HG02943 (cell line): ENCODE measurements at regions not wholly inside any gene's neighbourhood (a gene's known extent, or its start where the extent isn't known, plus 50 kb on each side); places are given as distances from the start of the nearest gene placed in this dataset.

Experiments used
- ATAC-seq: cut with Tn5 transposase; IDR thresholded peaks from one replicate; pipeline ENCODE4 v1.9.1; 2021; ENCODE audit warnings: mild to moderate bottlenecking, low read depth, moderate library complexity; ENCODE audit not compliant: unreplicated experiment

DNA sequence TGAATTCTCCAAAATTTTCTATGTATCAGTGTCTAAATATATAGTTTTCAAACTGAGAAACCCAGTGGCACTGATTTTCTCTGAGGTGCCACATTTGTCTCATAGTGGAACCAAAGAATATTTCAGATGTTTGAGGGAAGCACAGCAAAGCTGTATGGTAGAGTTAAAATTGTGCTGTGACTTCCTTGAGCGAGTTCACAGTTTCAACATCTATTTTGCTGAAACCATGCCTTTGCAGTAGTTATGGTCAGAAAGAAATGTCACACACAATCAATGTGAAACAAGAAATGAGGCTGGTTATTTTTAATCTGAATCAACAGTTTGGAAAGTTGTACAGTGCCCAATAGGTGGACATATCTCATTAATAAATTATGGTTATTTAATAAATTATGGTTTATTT lies 394.0 kb upstream of the SPTLC3 start:
- ATAC-seq: no peak

DNA sequence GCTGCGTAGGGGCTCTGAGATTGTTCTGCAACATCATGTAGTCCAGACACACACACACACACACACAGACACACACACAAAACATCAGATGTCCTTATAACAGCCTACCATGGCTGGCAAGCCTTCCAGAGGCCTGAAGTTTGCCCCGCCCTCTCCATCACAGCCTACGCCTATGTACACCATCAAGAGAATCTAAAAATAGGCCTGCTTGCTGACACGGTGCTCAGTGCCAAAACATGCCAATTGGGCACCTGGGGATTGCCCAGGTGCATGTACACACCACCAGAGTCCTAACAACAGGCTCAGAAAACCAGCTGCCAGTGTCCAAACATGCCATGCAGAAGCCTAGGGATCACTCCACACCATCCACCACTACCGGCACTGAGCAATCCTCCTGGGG lies 391.7 kb upstream of the SPTLC3 start:
- ATAC-seq: no peak

- ATAC-seq: no peak
These were observed 384.9 kb upstream of the SPTLC3 start for GRCh38 chr20:12623870-12624269.

GRCh38 chr20:12627485-12627884 lies 381.3 kb upstream of the SPTLC3 start:
- no peak for ATAC-seq

- no peak for ATAC-seq
These were observed 370.0 kb upstream of the SPTLC3 start for GRCh38 chr20:12638633-12639312.

DNA sequence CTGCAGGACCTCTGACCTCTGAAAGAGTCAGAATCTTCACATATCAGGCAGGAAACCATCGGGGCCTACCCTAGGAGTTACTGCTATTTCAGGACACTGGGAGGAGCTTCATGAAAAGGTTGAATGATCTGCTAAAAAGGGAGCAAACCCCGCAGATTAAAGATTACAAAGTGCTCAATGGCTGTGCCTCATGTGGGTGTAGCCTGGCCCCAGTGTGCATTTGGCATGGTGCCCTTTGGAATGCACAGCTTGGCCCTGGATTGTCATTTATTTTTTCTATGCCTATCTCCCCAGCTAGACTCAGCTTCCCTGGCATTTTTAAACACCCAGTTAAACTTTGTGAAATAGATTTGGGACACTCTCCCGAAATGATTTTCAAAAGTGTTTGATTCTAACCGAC lies 368.5 kb upstream of the SPTLC3 start:
- ATAC-seq: no peak

GRCh38 chr20:12641619-12642018 lies 367.2 kb upstream of the SPTLC3 start:
- no peak for ATAC-seq

DNA sequence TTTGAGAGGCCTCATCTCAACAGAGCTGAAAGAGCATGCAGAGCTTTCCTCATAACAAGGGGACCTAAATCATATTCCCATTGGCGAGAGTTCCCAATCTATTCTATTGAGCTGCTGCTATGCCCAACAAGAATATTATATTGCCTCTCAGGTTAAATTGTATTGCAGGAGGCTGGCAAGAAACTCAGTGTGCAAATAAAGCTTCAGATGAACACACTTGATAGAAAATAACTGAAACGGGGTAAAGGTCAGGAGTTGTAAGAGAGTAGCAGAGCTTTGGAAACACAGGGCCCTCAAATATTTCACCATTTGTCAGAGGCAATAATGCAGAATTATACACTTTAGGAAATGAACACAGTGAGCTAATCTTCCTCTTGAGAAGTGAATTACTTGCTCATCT lies 364.3 kb upstream of the SPTLC3 start:
- no peak for ATAC-seq

DNA sequence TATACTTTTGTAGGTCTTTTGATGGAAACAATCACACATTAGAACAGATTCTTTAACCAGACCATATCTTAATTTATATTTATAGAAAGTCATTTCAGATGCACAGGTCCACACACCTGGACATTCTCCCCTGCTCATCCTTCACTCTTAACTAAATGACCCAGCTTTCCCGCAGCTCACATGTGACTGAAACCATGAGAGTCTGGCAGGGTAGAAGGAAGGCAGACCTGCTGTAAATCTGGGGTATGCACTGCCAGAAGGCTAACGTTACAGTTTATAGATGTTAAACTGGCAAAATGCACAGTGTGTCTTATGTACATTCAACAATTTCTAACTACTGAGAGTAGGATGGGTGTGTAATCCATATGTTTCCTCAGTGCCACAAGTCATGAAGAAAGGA lies 359.5 kb upstream of the SPTLC3 start:
- ATAC-seq: no peak

GRCh38 chr20:12653642-12654041 lies 355.1 kb upstream of the SPTLC3 start:
- ATAC-seq: no peak

- no peak for ATAC-seq
These were observed 348.8 kb upstream of the SPTLC3 start for GRCh38 chr20:12659942-12660341.

DNA sequence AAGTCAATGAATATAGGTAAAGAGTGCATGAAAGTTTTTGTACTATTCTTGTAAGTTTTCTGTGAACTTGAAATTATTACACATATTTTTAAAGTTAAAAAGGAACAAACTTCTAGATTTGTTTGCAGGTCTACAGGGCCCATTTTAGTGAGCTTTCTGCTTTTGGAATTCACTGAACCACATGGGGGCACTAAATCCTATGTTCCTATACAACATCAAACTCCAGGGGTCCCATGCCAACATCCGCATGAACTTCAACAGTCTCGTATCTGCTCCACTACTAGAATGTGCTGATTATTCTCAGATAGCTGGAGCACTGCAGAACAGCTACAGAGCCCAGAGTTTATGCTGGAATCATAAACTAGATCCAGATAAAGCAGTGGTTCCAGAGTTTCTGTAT lies 347.9 kb upstream of the SPTLC3 start:
- no peak for ATAC-seq

DNA sequence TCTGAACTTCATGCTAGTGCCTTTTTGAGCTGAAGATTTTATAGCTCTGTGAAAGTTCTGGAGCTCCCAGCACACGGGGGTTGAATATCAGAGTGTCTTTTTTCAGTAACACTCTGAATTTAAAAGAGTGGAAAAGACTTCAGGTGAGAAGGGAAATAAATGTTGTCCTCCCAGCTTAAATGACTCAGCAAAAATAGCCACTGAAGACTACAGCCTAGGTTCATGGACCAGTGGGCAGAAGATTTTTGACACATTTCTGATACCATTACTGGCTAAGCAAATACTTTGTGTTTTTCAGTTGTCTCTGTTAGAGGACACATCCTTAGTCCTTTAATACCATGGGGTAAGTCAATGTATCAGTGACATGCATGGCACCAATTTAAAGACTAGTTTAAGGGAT lies 338.5 kb upstream of the SPTLC3 start:
- no peak for ATAC-seq

DNA sequence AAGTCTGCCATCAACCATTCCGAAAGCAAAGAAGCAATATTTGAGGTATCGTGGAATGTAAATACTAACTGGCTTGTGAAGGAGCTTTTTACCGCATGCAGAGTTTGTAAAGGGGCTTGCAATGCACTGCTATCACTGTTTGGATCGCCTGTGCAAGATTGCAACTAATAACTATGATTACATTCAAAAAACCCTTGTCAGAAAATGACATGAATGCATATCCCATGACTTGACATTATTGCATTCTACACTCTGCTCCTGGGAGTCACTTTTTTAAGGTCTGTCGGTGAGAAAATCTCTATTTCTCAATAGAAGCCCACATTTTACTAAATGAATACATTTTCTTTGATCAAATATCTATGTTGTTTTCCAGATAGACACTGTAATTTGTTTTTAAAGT lies 335.4 kb upstream of the SPTLC3 start:
- no peak for ATAC-seq

GRCh38 chr20:12677925-12678324 lies 330.8 kb upstream of the SPTLC3 start:
- no peak for ATAC-seq

DNA sequence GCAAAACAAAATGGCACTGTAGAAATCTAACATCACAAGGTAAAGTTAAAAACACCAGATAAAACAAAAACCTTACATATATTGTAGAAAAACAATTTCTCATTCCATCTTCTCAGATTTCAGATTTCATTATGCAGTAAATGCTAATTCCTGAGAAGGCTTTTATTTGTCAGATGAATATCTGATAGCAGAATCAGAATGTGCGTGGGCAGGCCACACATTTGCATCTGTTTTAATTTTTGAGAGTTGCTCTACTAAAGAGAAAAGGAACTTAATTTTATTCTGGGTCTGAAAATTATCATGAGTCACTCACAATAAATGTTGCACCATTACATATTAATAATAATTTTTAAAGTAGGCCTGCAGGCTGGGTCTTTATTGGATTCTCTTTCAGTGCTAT lies 329.3 kb upstream of the SPTLC3 start:
- no peak for ATAC-seq

GRCh38 chr20:12682613-12683012 lies 326.2 kb upstream of the SPTLC3 start:
- ATAC-seq: no peak

GRCh38 chr20:12687476-12687875 lies 321.3 kb upstream of the SPTLC3 start:
- ATAC-seq: no peak

DNA sequence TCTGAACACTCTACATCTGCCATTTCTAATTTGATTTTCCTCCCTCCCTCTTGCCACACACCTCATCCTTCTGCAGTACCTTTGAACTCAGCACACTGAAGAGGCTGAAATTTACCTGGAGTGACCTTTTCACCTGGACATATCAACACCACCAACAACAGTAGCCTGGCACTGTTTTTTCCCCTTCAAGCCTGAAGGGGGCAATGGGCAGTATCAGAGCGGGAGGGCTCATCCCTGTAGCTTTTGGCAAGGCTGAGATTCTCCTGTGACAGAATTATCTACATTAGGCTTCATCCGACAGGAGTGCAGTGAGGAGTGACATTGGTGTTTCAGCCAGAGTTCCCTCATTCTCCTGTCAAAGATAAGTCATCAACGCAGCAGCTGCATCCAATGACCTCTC lies 312.8 kb upstream of the SPTLC3 start:
- ATAC-seq: no peak

- ATAC-seq: no peak
These were observed 310.0 kb upstream of the SPTLC3 start for GRCh38 chr20:12698817-12699216.

DNA sequence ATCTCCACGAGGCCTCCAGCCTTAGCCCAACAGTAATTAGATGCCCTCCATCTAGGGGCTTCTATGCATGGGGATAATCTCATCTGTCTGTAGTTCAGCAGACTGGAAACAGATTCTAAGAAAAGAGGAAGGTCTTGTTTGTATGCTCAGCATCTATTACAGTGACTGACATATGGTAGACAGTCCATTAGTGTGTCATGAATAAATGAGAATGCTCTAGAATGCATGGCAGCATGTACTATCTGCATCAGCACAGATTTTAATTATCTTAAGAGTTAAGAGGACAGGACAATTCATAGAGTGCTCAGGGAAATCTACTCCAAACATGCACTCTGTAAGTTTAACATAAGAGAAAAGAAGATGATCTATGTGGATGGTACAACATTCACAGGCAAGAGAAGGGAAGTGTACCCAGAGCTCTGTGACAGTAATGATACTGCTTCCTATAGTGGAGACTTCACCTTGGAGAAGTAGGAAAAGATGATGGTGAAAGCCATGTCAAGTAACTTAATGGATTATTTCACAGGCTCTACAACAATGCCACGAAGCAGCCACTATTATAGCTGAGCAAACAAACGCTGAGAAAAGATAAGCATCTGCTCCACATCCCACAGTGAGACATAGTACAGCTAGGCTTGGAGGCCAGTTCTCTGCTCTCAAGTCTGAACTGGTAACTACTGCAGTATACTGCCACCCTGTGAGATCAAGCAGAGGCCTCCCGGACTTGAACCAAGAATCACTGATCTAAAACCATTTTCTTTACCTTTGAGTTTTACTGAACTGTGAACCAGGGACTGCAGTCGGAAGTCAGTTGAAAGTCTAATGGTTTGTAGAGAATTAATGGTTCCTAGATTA lies 309.2 kb upstream of the SPTLC3 start:
- no peak for ATAC-seq

DNA sequence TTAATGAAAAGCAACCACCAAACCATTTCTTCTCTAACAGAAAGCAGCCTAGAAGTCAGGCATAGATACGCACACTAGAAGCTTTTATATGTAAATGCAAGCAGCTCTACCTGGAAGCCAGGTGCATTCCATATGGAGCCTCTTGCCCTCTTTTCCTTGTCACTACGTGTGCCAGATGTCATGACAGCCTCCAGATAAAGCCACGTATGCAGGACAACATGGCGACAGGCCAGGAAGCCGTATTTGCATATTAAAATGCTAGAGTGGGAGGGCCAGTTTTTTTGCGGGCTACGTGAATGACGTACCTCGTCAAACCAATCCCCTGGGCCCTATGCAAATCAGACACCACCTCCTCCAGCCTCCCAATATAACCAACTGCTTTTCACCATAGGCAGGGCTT lies 308.1 kb upstream of the SPTLC3 start:
- no peak for ATAC-seq
